ENCODE measurements at regions not wholly inside any gene's neighbourhood (a gene's known extent, or its start where the extent isn't known, plus 50 kb on each side); places are given as distances from the start of the nearest gene placed in this dataset.

DNA sequence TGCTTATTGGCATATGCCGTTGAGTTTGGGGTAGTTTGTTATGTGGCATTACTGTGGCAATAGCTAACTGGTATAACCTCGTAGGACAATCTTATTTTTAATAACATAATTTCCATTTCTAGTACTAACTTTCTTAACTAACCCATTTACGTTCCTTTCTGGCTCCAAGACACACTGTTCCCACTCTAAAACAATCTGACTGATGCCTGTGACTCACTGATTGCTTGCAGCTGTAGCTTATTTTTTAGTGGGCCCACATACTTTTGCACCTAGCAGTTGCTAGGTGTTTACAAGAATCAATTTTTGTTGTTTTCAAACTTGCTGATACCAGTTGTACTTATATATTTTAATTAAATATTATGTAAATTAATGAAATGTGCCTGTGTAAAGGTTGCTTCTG is 52.2 kb downstream of the FAT3 start:
- no peak overlapping the region for H3K27ac Mint-ChIP-seq
- Histone ChIP-seq H3K4me1 (ENCODE audit: insufficient read depth) (peaks cover 49% of the 10 kb centered on the region), H3K79me2 (replicated peaks; ENCODE audit: insufficient read depth) (peaks cover 92% of the 10 kb centered on the region), H3F3A (replicated peaks; ENCODE audit: low read depth) (no peaks in the 10 kb centered on the region), H3K27ac (ENCODE audit: low read depth) (no peak overlapping the region), H2AFZ (no peak overlapping the region), H4K20me1 (replicated peaks; ENCODE audit: insufficient read depth) (0 out of 2 replicates have a peak, but pooled peaks cover 6% of the 10 kb centered on the region), H3K4me2 (no peak overlapping the region), H3K4me3 (no peak overlapping the region), H3K36me3 (ENCODE audit: insufficient read depth) (no peaks in the 10 kb centered on the region), H3K27me3 (ENCODE audit: insufficient read depth) (no peaks in the 10 kb centered on the region), H3K9me2 (ENCODE audit: insufficient read depth) (no peaks in the 10 kb centered on the region)
- no peaks in the 10 kb centered on the region for H3K27me3 Mint-ChIP-seq (ENCODE audit: insufficient read depth, low read depth, poor library complexity)
- TF ChIP-seq EZH2phosphoT487 (IDR thresholded peaks at IDR 0.05; ENCODE audit: unreplicated experiment): no peak
- TF ChIP-seq ZNF331 (CRISPR knock-in tag; IDR thresholded peaks at IDR 0.05; ENCODE audit: low read depth): no peak
- TF ChIP-seq, protein P1, sequence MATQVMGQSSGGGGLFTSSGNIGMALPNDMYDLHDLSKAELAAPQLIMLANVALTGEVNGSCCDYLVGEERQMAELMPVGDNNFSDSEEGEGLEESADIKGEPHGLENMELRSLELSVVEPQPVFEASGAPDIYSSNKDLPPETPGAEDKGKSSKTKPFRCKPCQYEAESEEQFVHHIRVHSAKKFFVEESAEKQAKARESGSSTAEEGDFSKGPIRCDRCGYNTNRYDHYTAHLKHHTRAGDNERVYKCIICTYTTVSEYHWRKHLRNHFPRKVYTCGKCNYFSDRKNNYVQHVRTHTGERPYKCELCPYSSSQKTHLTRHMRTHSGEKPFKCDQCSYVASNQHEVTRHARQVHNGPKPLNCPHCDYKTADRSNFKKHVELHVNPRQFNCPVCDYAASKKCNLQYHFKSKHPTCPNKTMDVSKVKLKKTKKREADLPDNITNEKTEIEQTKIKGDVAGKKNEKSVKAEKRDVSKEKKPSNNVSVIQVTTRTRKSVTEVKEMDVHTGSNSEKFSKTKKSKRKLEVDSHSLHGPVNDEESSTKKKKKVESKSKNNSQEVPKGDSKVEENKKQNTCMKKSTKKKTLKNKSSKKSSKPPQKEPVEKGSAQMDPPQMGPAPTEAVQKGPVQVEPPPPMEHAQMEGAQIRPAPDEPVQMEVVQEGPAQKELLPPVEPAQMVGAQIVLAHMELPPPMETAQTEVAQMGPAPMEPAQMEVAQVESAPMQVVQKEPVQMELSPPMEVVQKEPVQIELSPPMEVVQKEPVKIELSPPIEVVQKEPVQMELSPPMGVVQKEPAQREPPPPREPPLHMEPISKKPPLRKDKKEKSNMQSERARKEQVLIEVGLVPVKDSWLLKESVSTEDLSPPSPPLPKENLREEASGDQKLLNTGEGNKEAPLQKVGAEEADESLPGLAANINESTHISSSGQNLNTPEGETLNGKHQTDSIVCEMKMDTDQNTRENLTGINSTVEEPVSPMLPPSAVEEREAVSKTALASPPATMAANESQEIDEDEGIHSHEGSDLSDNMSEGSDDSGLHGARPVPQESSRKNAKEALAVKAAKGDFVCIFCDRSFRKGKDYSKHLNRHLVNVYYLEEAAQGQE (IDR thresholded peaks at IDR 0.05; ENCODE audit: unreplicated experiment): no peak
- no peak for TF ChIP-seq JUNB (IDR thresholded peaks at IDR 0.05; ENCODE audit: unreplicated experiment)
- TF ChIP-seq CREB1 (CRISPR knock-in tag; IDR thresholded peaks at IDR 0.05; ENCODE audit: low read depth): no peak
- TF ChIP-seq STAT1 (IDR thresholded peaks at IDR 0.05; ENCODE audit: unreplicated experiment): no peak
- no peak for TF ChIP-seq NANOG (IDR thresholded peaks at IDR 0.05; ENCODE audit: borderline replicate concordance)
- TF ChIP-seq, protein P2, sequence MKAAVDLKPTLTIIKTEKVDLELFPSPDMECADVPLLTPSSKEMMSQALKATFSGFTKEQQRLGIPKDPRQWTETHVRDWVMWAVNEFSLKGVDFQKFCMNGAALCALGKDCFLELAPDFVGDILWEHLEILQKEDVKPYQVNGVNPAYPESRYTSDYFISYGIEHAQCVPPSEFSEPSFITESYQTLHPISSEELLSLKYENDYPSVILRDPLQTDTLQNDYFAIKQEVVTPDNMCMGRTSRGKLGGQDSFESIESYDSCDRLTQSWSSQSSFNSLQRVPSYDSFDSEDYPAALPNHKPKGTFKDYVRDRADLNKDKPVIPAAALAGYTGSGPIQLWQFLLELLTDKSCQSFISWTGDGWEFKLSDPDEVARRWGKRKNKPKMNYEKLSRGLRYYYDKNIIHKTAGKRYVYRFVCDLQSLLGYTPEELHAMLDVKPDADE (IDR thresholded peaks at IDR 0.05): no peak
- TF ChIP-seq ZNF114 (CRISPR knock-in tag; IDR thresholded peaks at IDR 0.05): no peak
- TF ChIP-seq POLR2AphosphoS5 (IDR thresholded peaks at IDR 0.05; ENCODE audit: low read depth): no peak
- TF ChIP-seq, protein P3, sequence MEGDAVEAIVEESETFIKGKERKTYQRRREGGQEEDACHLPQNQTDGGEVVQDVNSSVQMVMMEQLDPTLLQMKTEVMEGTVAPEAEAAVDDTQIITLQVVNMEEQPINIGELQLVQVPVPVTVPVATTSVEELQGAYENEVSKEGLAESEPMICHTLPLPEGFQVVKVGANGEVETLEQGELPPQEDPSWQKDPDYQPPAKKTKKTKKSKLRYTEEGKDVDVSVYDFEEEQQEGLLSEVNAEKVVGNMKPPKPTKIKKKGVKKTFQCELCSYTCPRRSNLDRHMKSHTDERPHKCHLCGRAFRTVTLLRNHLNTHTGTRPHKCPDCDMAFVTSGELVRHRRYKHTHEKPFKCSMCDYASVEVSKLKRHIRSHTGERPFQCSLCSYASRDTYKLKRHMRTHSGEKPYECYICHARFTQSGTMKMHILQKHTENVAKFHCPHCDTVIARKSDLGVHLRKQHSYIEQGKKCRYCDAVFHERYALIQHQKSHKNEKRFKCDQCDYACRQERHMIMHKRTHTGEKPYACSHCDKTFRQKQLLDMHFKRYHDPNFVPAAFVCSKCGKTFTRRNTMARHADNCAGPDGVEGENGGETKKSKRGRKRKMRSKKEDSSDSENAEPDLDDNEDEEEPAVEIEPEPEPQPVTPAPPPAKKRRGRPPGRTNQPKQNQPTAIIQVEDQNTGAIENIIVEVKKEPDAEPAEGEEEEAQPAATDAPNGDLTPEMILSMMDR (conservative IDR thresholded peaks at IDR 0.05; ENCODE audit: low read depth in 2 of 2): no peak
- TF ChIP-seq, protein P4, sequence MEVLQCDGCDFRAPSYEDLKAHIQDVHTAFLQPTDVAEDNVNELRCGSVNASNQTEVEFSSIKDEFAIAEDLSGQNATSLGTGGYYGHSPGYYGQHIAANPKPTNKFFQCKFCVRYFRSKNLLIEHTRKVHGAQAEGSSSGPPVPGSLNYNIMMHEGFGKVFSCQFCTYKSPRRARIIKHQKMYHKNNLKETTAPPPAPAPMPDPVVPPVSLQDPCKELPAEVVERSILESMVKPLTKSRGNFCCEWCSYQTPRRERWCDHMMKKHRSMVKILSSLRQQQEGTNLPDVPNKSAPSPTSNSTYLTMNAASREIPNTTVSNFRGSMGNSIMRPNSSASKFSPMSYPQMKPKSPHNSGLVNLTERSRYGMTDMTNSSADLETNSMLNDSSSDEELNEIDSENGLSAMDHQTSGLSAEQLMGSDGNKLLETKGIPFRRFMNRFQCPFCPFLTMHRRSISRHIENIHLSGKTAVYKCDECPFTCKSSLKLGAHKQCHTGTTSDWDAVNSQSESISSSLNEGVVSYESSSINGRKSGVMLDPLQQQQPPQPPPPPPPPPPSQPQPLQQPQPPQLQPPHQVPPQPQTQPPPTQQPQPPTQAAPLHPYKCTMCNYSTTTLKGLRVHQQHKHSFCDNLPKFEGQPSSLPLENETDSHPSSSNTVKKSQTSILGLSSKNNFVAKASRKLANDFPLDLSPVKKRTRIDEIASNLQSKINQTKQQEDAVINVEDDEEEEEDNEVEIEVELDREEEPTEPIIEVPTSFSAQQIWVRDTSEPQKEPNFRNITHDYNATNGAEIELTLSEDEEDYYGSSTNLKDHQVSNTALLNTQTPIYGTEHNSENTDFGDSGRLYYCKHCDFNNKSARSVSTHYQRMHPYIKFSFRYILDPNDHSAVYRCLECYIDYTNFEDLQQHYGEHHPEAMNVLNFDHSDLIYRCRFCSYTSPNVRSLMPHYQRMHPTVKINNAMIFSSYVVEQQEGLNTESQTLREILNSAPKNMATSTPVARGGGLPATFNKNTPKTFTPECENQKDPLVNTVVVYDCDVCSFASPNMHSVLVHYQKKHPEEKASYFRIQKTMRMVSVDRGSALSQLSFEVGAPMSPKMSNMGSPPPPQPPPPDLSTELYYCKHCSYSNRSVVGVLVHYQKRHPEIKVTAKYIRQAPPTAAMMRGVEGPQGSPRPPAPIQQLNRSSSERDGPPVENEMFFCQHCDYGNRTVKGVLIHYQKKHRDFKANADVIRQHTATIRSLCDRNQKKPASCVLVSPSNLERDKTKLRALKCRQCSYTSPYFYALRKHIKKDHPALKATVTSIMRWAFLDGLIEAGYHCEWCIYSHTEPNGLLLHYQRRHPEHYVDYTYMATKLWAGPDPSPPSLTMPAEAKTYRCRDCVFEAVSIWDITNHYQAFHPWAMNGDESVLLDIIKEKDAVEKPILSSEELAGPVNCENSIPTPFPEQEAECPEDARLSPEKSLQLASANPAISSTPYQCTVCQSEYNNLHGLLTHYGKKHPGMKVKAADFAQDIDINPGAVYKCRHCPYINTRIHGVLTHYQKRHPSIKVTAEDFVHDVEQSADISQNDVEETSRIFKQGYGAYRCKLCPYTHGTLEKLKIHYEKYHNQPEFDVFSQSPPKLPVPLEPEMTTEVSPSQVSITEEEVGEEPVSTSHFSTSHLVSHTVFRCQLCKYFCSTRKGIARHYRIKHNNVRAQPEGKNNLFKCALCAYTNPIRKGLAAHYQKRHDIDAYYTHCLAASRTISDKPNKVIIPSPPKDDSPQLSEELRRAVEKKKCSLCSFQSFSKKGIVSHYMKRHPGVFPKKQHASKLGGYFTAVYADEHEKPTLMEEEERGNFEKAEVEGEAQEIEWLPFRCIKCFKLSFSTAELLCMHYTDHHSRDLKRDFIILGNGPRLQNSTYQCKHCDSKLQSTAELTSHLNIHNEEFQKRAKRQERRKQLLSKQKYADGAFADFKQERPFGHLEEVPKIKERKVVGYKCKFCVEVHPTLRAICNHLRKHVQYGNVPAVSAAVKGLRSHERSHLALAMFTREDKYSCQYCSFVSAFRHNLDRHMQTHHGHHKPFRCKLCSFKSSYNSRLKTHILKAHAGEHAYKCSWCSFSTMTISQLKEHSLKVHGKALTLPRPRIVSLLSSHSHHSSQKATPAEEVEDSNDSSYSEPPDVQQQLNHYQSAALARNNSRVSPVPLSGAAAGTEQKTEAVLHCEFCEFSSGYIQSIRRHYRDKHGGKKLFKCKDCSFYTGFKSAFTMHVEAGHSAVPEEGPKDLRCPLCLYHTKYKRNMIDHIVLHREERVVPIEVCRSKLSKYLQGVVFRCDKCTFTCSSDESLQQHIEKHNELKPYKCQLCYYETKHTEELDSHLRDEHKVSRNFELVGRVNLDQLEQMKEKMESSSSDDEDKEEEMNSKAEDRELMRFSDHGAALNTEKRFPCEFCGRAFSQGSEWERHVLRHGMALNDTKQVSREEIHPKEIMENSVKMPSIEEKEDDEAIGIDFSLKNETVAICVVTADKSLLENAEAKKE (CRISPR knock-in tag; IDR thresholded peaks at IDR 0.05): no peak
- no peak for TF ChIP-seq EZH2 (IDR thresholded peaks at IDR 0.05; ENCODE audit: low read depth, unreplicated experiment)
- H3K4me1 Mint-ChIP-seq: peaks cover 60% of the 10 kb centered on the region
- H3K36me3 Mint-ChIP-seq (ENCODE audit: low read depth): peaks cover 4% of the 10 kb centered on the region; the same call in 2 of the 3 replicates
- H3K4me3 Mint-ChIP-seq: no peak overlapping the region
- DNase-seq (ENCODE audit: low spot score) (no peak), ATAC-seq (no peak)
- H3K9me3 Mint-ChIP-seq: no peaks in the 10 kb centered on the region

Data from GM23338 (cell line).